GM12865 (cell line): ENCODE measurements at regions not wholly inside any gene's neighbourhood (a gene's known extent, or its start where the extent isn't known, plus 50 kb on each side); places are given as distances from the start of the nearest gene placed in this dataset.

Experiments
- DNase-seq: peaks from one replicate; pipeline ENCODE4 v3.0.0; 2010; ENCODE audit warnings: low read depth
- H3K4me3 ChIP-seq: 2 replicates; pipeline ENCODE4 v1.5.1; 2011; ENCODE audit warnings: mild to moderate bottlenecking, low read depth, low read length, control low read depth
- CTCF ChIP-seq: IDR thresholded peaks from 2 replicates; pipeline ENCODE4 v1.5.1; 2011; ENCODE audit warnings: low read length, control low read depth, low read depth, inconsistent platforms; ENCODE audit not compliant: insufficient read depth; ENCODE audit errors: missing control alignments

- no peak for TF ChIP-seq CTCF
- no peak for DNase-seq
- no peak overlapping the region for H3K4me3 ChIP-seq
These were observed 63.3 kb upstream of the PRPS1 start for GRCh38 chrX:107565015-107565414.

- DNase-seq, result peak; percentile 2
- no peak overlapping the region for H3K4me3 ChIP-seq
- no peak for TF ChIP-seq CTCF
These were observed 62.2 kb upstream of the PRPS1 start for GRCh38 chrX:107565931-107566603.

GRCh38 chrX:107566604-107567262 lies 61.6 kb upstream of the PRPS1 start:
- no peak for DNase-seq
- no peak for TF ChIP-seq CTCF
- no peak overlapping the region for H3K4me3 ChIP-seq

- H3K4me3 ChIP-seq, result no peak overlapping the region
- DNase-seq, result no peak
- no peak for TF ChIP-seq CTCF
These were observed 60.9 kb upstream of the PRPS1 start for GRCh38 chrX:107567370-107567769.

- peak; percentile 2 for DNase-seq
- TF ChIP-seq CTCF, result no peak
- H3K4me3 ChIP-seq, result no peak overlapping the region
These were observed 56.9 kb upstream of the PRPS1 start for GRCh38 chrX:107571296-107571998.

GRCh38 chrX:107573016-107573415 lies 55.3 kb upstream of the PRPS1 start:
- H3K4me3 ChIP-seq, result no peak overlapping the region
- DNase-seq, result no peak
- TF ChIP-seq CTCF, result no peak
